ENCODE measurements at regions not wholly inside any gene's neighbourhood (a gene's known extent, or its start where the extent isn't known, plus 50 kb on each side); places are given as distances from the start of the nearest gene placed in this dataset.

DNA sequence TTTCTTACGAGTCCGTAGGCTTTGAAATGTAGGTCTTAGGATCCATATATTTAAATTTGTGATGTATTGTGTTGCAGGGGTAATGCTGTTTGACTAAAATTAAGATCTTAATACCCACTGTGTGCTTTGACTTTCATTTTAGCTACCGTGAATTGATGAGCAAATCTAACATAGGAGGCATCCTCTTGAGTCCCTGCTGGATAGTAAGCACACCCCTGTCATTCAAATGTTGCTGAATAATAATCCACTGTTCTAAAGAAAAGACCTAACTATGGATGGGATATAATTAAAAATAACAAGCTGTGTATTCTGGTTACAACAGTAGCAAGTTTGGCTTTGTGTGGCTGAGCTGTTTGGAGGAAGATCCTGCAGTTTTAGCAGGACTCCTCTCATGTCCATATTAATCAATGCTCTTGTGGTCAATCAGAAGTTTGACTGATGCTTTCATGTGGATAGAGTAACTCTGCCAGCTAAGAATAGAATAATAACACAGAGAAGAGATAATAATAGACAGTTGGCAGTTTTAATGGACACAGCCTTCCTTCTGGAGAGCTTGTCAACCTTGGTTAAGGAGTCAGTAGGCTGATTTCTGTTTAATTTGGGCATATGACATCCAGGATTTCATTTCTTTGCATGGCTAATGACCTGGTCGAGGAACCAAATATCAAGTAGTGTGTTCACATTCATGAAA, 148.1 kb upstream of the MIS18BP1 start:
- Histone ChIP-seq H3K4me2 (ENCODE audit: low read length) (no peak overlapping the region), H3K27me3 (ENCODE audit: insufficient read depth, low read length) (no peaks in the 10 kb centered on the region), H3K4me3 (replicated peaks in 1 of 2; ENCODE audit: low read depth in 1 of 2, low read length in 2 of 2) (no peak overlapping the region), H4K20me1 (ENCODE audit: insufficient read depth) (no peaks in the 10 kb centered on the region), H3K4me1 (ENCODE audit: control insufficient read depth in 1 of 2, insufficient read depth in 2 of 2, low read length in 2 of 2) (no peaks in the 10 kb centered on the region), H3K79me2 (ENCODE audit: insufficient read depth, low read length) (no peaks in the 10 kb centered on the region), H2AFZ (ENCODE audit: low read depth, low read length, poor library complexity, severe bottlenecking) (no peak overlapping the region), H3K9me3 (ENCODE audit: control insufficient read depth in 1 of 2, insufficient read depth in 1 of 2, low read depth in 1 of 2, low read length in 2 of 2) (no peaks in the 10 kb centered on the region), H3K27ac (ENCODE audit: low read depth, low read length) (no peak overlapping the region), H3K9me2 (ENCODE audit: insufficient read depth) (no peaks in the 10 kb centered on the region), H3K9ac (ENCODE audit: low read length) (no peak overlapping the region), H3K36me3 (ENCODE audit: control insufficient read depth in 1 of 2, insufficient read depth in 2 of 2, low read length in 2 of 2) (no peaks in the 10 kb centered on the region)
- ATAC-seq (no peak), DNase-seq (ENCODE audit: low read depth, low spot score) (no peak)
- TF ChIP-seq FOSL1 (IDR thresholded peaks at IDR 0.05; ENCODE audit: low read depth) (no peak), CBX3 (IDR thresholded peaks at IDR 0.05; ENCODE audit: low read depth) (no peak), POLR2AphosphoS5 (IDR thresholded peaks at IDR 0.05; ENCODE audit: low read depth, low read length) (no peak), ZNF274 (IDR thresholded peaks at IDR 0.05; ENCODE audit: low read depth, low read length) (no peak), ZFX (IDR thresholded peaks at IDR 0.05) (no peak), SIN3A (IDR thresholded peaks at IDR 0.05; ENCODE audit: low read depth) (no peak), JUND (IDR thresholded peaks at IDR 0.05) (no peak), CEBPB (IDR thresholded peaks at IDR 0.05; ENCODE audit: low read depth) (no peak), SP1 (IDR thresholded peaks at IDR 0.05; ENCODE audit: low read depth) (no peak), ELF1 (IDR thresholded peaks at IDR 0.05; ENCODE audit: borderline replicate concordance, low read depth) (no peak)
- TF ChIP-seq, protein P1, sequence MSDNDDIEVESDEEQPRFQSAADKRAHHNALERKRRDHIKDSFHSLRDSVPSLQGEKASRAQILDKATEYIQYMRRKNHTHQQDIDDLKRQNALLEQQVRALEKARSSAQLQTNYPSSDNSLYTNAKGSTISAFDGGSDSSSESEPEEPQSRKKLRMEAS (IDR thresholded peaks at IDR 0.05): no peak
- TF ChIP-seq, protein P2, sequence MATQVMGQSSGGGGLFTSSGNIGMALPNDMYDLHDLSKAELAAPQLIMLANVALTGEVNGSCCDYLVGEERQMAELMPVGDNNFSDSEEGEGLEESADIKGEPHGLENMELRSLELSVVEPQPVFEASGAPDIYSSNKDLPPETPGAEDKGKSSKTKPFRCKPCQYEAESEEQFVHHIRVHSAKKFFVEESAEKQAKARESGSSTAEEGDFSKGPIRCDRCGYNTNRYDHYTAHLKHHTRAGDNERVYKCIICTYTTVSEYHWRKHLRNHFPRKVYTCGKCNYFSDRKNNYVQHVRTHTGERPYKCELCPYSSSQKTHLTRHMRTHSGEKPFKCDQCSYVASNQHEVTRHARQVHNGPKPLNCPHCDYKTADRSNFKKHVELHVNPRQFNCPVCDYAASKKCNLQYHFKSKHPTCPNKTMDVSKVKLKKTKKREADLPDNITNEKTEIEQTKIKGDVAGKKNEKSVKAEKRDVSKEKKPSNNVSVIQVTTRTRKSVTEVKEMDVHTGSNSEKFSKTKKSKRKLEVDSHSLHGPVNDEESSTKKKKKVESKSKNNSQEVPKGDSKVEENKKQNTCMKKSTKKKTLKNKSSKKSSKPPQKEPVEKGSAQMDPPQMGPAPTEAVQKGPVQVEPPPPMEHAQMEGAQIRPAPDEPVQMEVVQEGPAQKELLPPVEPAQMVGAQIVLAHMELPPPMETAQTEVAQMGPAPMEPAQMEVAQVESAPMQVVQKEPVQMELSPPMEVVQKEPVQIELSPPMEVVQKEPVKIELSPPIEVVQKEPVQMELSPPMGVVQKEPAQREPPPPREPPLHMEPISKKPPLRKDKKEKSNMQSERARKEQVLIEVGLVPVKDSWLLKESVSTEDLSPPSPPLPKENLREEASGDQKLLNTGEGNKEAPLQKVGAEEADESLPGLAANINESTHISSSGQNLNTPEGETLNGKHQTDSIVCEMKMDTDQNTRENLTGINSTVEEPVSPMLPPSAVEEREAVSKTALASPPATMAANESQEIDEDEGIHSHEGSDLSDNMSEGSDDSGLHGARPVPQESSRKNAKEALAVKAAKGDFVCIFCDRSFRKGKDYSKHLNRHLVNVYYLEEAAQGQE (IDR thresholded peaks at IDR 0.05; ENCODE audit: low read depth): no peak
- TF ChIP-seq, protein P3, sequence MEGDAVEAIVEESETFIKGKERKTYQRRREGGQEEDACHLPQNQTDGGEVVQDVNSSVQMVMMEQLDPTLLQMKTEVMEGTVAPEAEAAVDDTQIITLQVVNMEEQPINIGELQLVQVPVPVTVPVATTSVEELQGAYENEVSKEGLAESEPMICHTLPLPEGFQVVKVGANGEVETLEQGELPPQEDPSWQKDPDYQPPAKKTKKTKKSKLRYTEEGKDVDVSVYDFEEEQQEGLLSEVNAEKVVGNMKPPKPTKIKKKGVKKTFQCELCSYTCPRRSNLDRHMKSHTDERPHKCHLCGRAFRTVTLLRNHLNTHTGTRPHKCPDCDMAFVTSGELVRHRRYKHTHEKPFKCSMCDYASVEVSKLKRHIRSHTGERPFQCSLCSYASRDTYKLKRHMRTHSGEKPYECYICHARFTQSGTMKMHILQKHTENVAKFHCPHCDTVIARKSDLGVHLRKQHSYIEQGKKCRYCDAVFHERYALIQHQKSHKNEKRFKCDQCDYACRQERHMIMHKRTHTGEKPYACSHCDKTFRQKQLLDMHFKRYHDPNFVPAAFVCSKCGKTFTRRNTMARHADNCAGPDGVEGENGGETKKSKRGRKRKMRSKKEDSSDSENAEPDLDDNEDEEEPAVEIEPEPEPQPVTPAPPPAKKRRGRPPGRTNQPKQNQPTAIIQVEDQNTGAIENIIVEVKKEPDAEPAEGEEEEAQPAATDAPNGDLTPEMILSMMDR (IDR thresholded peaks at IDR 0.05 in 2 of 3, conservative IDR thresholded peaks at IDR 0.05 in 1 of 3; ENCODE audit: borderline replicate concordance in 1 of 3, insufficient read depth in 1 of 3, low read depth in 2 of 3, low read length in 2 of 3): no peak
- TF ChIP-seq, protein P4, sequence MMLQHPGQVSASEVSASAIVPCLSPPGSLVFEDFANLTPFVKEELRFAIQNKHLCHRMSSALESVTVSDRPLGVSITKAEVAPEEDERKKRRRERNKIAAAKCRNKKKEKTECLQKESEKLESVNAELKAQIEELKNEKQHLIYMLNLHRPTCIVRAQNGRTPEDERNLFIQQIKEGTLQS (IDR thresholded peaks at IDR 0.05): no peak
- intact Hi-C loops (cut with micrococcal nuclease): no loop called here
- POLR2A ChIA-PET: no interaction called here
- CTCF ChIA-PET: no interaction called here
- no TSS peak for BruUV-seq (replicated peaks)
- RAD21 ChIA-PET (ENCODE audit: low non-redundant PET in 1 of 2, low total read pairs in 2 of 2, uncharacterized antibody in 2 of 2, unreplicated experiment in 2 of 2): no interaction called here
